Amniotic stem cell (primary cell): ENCODE measurements at regions not wholly inside any gene's neighbourhood (a gene's known extent, or its start where the extent isn't known, plus 50 kb on each side); places are given as distances from the start of the nearest gene placed in this dataset.

Experiments
- DNase-seq: peaks from one replicate; lab custom pipeline; 2025; lab: John Stamatoyannopoulos, UW

DNA sequence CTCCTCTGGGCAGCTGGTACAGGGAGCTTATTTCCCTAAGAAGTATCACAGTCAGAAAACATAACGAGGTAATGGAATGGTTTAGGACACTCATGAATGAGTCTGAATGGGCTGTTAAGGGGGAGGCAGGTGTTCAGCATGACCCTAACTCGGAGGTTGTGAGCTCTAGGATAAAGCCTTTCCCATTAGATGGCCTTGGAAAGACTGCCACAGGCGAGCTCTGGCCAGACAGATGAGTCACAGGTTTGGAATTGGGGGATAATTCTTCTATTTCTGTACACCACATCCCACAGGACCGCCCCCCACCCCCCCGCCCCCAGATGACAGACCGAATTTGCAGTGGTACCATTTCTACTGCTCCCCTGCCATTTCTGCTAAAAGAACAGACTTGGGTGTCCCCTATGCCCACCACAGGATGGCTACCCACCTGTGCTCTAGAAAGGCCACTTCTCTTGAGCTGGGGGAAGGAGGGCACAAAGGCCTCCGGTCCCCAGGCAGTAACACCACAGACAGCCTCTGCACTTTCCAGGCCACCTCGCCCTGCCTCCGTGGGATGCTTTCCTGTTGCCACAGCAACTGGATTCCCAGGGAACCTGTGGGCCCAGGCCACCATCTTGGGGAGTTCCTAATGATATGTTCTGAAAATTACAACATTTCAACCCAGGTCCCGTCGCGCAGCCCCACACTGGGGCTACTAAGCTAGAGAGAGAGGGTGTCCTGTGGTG is 76.7 kb downstream of the TRIM29 start:
- no peak for DNase-seq

DNA sequence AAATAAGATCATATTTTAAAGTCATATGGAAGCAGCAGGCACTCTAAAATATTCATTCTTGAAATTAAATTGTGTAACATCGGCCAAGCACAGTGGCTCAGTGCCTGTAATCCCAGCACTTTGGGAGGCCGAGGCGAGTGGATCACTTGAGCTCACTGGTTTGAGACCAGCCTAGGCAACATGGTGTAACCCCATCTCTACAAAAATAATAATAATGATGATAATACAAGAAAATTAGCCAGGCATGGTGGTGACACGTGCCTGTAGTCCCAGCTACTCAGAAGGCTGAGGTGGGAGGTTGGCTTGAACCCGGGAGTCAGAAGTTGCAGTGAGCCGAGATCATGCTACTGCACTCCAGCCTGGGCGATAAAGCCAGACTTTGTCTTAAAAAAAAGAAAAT is 77.4 kb downstream of the TRIM29 start:
- no peak for DNase-seq

DNA sequence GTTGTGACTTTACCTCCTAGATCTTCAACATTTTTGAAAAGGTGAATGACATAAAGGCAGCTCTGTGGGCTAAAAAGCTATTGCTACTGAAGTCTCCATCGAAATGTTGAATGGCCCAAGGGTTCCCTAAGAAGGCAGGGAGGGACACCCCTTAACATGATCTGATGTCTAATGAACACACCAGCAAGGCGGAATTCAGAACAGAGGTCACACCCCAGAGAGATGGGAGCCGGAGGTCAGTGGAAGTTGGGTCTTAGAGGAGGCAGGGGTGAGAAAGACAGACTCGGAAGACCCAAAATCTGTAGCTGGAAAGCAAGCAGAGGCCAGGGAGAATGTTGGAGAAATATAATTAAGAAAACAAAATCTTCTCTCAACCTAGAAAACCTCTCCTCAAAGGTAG is 79.0 kb downstream of the TRIM29 start:
- no peak for DNase-seq

DNA sequence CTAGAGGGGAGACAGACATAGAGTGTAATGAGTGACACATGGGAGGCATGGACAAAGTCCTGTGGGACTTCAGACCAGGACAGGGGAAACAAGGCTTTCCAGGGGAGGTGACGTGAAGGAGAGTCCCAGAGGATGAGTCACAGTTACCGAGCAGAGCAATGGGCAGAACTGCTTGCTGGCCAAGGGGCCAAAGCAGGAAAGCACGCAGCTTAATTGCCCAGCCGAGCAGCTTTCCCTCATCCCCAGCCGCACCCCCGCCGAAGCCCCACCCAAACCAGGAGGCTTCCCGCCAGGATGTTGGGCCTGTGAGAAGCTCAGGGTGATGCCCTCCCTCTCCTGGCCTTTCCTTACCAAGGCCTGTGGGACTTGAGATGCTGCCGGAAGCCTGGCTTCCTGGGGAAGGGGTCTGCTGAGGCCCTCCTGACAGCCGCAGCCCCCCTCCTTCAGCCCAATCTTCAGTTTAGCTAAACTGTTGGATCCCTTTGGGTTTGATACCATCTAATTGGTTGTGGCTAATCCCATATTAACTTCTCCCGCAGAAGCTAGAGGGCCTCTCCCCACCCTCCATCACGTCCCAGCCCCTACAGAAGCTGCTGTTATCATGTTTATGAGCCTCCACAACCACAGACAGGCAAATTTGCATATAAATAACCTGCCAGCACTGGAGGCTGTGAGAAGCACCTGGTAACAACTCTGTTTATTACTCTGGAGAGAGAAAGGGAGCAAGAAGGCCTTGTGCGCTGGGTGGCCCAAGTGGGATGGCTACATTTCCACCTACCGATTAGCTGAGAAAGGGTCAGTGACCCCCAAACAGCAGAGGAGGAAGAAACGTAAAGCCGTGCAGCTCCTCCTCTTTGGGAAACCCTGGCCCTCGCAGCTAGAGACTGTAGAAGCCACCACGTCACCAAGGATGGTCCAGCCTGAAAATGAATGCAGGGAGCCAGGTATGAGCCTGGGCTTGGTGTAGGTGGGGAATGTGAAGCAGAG is 80.0 kb downstream of the TRIM29 start:
- DNase-seq = no peak

DNA sequence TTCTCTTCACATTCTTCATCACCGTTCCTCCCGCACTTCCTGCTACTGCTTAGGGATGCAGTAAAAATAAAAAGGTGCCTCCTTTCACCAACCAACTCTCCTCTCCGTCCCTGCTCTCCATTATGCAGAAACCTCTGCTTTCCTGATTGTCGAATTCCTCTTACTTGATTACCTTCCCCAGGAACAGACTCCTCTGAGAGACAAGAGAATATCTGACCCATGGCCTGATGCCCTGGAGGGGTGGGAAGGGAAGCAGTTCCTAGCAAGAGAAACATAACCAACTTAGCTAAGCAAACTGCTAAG is 80.9 kb downstream of the TRIM29 start:
- DNase-seq = no peak

DNA sequence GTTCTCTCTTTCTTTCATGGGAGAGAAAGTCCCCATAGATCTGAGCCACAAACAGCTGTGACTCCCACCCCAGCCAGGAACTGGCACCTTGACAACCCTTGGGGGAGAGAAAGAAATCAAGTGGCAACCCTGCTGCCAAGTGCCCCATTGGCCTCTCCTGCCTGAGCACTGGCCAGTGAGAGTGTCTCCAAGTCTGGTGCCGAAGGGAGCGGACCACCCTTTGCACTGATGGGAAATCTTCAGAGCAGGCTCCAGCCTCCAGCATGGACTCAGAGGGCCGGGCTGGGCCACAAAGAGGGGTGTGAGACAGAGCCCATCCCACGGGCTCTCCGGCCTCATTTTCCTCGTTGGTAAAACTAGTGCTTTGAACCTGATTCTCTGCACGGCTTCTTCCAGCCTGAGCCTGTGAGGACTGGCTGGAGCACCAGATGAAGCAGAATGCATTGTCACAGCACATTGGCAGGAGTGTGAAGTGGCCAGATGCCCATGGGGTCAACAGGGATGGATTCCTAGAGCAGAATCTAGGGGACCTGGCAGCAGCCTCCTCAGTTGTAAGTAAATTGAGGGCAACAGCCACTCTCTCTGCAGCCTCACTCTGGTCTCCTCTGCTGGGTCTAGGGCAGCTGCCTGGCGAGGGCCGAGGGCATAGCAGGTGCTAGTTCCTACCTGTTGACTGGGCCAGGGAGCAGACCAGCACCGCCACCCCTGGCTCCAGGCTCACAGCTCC is 81.4 kb downstream of the TRIM29 start:
- DNase-seq = no peak

DNA sequence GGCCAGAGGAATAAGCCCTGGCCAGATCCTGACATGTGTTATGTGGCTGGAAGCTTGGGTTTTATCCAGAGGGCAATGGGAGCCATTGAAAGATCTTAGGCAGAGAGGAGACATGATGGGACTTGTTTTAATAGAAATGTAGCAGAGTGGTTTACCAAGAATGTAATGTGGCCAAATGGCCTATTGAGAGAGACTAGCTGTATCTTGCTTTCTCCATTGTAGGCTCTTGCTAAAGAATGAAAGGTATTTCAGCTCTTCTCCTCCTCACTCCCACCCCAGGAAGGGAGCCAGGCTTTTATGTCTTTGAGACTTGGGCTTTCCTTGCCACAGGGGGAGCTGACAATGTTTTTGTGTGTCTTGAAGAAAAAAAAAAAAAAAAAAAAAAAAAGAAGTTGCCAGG is 82.3 kb downstream of the TRIM29 start:
- DNase-seq = no peak

DNA sequence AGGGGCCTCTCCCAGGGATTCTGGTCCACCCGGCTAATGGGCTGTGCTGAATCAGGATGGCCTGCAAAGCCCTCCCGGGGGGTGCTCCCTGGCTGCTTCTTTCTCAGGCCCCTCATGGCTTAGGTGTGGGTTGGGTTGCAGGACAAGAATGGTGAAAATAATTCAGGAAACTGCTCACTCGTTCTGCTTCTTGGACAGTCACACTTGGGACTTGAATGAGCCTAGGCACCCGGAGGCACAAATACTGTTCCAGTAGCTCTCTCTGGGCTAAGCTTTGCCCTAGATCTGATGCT is 83.2 kb downstream of the TRIM29 start:
- no peak for DNase-seq

DNA sequence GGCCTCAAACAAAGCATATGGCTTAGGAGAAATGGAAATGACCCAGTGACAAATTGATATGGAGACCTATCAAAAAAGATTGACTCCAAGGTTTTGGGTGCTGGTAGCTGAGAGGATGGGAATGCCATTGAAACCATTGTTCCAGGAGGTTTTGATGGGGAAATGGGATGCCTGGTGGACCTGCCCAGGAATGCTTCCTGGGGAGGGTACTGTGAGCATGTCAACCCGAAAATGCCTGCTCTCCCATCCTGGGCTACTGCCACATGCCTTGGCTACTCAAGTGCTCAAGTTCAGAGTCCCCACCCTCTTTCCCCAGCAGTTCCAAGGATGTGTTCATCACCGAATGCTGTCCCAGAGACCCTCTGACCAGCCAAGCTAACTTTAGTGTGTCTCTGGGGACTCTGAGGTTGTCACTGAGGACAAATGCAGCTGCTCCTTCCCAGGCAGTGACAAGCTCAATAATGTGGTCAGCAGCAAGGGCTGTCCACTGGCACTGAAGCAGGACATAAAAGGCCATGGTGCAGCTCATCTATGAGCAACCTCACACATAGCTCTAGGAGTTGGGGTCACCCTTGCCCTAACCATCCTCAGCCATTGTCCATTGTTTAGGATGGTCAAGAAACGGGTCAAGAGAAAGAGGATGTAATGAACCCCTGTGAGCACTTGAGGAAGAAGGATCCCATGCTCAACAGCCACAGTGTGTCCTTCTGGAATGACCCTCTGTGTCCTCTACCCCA is 83.7 kb downstream of the TRIM29 start:
- DNase-seq = no peak

DNA sequence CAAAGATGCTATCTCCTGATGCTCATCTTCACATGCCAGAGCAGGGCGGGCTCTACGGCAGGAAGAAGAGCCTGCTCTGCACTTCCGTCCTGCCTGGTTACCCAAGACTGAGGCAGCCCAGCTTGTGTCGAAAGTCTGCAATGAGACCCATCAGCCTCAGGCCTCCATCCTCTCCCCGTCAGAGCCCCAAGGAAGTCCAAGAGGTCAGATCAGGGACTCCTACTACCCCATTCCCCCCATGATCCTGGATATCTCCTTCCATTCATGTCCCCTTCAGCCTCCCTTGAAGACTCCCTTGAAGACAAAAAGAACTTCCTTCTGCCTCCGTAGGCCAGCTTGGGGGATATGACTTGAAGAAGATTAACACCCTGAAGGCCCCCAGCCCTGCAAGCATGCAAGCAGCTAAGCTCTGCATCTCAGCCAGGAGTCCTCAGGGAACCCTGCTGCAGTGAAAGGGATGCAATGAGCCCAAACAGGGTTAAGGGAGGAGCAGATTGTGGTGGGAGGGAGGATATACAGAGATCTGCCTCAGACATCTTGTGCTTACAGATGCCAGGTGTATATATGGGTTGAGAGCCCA is 85.6 kb downstream of the TRIM29 start:
- DNase-seq = no peak

DNA sequence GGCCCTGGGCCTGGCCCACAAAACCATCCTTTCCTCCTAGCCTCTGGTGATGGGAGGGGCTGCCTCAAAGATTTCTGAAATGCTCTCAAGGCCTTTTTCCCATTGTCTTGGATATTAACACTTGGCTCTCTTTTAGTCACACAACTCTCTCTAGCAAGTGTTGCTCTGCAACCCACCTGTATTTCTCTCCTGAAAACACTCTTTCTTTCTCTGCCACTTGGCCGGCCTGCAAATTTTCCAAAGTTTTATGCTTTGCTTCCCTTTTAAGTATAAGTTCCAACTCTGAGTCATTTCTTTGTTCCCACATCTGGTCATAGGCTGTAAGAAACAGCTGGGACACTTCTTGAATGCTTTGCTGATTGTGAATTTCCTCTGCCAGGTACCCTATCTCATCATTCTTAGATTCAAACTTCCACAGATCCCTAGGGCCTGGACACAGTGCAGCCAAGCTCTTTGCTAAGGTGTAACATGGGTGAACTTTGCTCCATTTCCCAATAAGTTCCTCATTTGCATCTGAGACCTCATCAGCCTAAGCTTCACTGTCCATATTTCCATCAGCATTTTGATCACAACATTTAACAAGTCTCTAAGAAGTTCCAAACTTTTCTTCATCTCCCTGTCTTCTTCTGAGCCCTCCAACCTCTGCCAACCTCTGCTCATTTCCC is 93.8 kb downstream of the TRIM29 start:
- no peak for DNase-seq

DNA sequence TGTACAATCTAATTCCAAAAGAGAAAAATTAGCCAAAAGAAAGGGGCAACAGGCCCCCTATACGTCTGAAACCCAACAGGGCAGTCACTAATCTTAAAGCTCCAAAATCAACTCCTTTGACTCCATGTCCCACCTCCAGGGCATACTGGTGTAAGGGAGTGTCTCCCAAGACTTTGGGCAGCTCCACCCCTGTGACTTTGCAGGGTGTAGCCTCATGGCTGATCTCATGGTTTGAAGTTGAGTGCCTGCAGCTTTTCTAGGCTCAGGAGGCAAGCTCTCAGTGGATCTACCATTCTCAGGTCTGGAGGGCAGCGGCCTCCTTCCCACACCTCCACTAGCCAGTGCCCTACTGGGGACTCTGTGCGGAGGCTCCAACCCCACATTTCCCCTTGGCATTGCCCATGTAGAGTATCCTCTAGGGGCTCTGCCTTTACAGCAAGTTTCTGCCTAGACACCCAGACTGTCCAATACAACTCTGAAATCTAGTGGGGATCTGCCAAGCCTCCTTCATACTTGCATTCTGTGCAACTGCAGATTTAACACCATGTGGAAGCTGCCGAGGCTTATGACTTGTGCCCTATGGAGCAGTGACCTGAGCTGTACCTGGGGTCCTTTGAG is 94.5 kb downstream of the TRIM29 start:
- DNase-seq = no peak

DNA sequence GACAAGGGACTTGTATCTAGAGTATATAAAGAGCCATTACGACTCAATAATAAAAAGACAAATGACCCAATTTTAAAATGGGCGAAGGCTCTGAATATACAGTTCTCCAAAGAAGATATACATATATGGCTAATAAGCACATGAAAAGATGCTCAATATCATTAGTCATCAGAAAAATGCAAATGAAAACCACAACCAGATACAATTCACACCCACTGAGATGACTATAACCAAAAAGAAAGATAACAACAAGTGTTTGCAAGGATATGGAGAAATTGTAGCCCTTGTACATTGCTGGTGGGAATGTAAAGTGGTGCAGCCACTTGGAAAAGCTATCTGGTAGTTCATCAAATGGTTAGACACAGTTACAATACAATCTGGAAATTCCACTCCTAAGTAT is 96.3 kb downstream of the TRIM29 start:
- no peak for DNase-seq

DNA sequence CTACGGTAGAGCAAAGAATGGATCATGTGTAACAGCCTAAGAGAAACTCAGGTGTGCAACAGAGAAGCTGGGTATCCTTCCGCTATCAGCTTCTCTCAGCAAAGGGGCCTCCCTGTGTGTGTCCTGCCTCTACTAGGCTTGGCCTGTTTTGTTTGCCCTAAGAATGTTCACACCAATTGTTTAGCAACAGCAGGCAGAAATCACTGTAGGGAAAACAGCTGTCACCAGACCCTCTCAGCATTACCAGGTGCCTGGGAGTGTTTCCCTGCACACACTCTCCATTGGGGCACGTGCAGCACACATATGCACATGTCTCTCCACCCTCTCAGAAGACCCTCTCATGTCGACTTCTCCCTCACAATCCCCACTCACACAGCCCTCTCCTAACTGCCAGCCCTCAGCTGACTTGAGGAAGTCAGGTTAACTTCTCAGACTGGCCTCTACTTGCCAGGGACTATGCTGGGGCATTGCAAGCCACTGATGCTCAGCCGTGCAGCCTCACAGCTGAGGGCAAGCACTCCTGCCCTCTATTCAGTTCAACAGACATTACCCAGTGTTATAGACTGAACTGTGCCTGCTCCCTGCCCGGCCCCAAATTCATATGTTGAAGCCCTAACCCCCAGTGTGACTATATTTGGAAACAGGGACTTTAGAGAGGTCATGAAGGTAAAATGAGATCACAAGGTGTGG is 97.6 kb downstream of the TRIM29 start:
- DNase-seq = no peak

DNA sequence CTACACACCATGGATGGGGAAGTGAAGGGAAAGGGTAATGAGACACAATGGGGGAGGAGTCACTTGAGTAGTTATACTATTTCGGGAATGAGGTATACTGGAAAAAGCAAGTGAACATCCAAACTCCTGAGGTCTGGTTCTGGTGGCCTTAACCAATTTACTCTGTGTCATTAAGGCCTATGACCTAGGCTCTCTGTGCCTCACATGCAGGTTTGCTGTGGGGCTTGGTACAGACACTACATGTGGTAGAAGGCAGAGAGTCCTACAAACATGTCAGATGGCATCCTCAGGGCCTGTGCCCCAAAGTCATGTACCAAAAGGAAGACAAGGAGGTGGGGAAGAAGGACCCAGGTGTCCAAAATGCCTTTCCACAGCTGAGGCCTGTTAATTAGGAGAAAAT is 98.9 kb downstream of the TRIM29 start:
- no peak for DNase-seq

DNA sequence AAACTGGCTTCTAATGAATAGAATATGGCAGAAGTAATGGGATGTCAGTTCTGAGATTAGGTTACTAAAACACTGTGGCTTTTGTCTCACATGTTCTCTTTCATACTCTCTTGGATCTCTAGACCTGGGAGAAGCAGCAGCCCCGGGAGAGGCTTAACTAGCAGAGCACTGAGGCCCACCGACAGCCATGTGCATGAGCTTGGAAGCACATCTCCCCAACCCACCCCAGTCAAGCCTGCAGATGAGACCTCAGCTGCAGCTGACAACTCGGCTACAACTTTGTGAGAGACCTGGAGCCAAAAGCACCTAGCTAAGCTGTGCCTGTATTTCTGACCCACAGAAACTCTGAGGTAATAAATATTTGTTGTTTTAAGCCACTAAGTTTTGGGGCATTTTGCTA is 100.8 kb downstream of the TRIM29 start:
- DNase-seq = no peak

DNA sequence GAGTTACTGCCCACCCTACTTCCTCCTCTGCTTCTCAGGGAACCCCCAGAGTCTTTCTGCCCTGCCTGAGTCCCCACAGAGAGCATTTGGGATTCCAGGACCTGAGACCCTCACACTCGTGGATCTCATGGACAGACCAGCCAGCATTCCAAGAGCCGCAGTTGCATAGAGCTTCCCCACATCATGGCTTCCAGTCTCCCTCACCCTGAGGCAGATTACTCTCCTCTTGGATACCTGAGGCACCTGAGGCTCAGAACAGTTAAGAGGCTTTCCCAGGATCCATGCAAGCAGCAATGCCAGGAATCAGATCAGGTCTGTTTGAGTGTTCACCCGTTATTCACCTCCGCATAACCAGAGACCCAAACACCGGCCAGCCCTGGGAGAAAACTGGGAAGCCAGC is 102.2 kb downstream of the TRIM29 start:
- DNase-seq = no peak

DNA sequence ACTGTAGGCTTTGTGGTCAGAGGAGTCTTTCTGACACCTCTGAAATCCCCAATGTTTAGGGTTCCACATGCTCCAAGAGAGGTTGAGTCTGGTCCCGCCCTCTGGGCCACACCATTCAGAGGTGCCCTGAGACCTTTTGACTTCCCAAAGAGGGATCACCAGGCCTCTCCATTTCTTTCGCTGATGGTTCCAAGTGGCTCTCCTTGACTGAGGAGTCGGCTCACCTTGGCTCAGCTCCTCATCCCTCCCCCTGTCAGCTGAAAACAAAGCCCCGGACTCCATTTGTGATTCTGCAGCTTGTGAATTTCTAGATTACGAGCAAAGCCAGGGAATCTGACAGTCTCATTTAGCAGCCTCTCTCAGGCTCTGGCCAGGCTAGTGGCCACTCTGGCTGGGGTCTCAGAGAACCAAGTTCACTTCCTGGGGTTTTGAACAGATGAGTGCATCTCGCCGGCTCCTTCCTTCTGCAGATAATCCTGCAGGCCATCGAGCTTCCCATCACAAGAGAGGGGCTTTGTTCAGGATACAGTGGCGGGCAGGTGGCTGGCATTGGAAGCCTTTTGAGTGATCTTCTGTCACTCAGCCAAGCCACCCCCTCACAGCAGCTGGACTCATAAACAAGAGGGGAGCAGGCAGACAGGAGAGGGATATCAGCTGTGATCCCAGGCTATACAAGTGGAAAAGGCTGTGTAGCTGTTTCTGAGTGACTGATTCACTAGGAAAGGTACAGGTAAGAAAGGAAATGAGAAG is 102.9 kb downstream of the TRIM29 start:
- DNase-seq = no peak

DNA sequence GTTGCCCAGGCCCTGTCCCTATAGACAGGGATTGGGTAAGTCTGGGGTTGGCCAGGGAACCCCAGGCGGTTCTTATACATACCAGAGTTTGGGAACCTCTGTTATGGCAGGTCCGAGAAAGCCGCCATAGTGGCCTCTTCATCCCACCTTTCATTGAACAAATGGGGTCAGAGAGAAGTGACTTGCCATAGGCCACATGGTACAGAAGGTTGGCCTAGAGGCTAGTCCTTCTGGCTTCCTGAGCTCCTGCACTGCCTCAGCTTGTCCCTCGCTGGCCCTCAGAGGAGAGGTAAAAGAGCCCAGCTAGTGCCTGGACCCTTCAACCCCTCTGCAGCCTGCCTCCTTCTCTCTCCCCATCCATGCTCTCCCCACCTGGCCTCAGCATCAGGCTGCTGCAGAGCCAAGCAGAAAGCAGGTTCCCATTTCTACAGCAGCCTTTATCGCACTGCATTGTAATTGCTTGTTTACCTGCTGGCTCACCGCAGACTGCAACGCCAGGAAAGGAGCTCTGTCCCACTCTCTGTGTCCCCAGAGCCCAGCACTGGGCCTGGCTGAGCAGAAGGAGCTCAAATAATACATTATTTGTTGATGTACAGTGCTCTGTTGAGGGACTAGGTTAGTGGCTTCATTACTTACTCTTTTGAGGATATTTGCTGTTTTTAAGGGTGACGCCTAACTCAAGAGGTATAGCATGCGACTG is 103.6 kb downstream of the TRIM29 start:
- DNase-seq = no peak
